Fibroblast of villous mesenchyme (primary cell): ENCODE measurements at regions not wholly inside any gene's neighbourhood (a gene's known extent, or its start where the extent isn't known, plus 50 kb on each side); places are given as distances from the start of the nearest gene placed in this dataset.

Experiments used
- DNase-seq: peaks from one replicate; pipeline ENCODE4 v3.0.0-alpha.2; 2010; ENCODE audit warnings: low read depth
- H3K4me3 ChIP-seq: 2 replicates; pipeline ENCODE4 v1.5.1; 2011; ENCODE audit warnings: low read depth, mild to moderate bottlenecking, low read length
- TF ChIP-seq, protein P1 (sequence below): IDR thresholded peaks from 2 replicates; pipeline ENCODE4 v1.5.1; 2012; ENCODE audit warnings: low read depth, mild to moderate bottlenecking, low read length; ENCODE audit not compliant: insufficient read depth

DNA sequence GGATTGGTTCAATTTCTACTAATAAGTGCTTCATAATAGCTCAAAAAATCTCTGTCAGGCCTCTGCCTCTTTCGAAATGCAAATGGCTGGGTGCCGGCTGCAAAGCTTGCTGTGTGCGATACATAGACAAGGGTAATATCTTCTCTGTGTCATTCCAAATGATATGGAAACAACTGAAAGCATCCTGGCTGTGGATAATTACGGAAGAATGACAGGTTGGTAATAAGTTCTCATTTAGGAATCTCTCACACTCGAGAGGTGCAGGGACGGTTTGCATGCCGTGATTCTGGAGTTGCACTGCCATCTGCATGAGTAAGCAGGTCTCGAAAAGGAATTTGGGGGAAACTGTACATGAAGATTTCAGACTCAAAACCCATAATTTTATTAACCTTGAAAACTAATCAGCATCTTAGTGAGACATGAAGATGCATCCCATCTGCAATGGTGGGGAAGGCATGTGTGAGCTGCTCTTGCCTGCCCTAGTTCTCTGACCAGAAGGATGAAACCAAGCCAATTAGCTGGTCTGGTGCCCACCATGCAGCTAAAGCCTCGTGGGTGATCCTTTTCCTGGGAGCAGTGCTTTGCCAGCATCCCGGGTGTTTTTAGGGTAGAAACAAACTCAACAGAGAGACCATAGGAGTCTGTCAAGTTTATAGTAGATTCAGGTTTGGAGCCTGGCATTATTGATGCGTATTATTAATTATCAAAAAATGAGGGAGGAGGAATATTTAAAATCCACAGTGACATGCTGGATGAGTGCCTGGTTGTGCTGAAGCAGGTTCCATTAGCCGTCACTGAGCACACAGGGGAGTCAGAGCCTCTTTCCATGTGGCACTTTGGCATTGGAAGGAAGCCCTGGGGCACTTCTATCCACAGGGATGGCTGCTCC lies 503.6 kb upstream of the MGMT start:
- TF ChIP-seq, protein P1, sequence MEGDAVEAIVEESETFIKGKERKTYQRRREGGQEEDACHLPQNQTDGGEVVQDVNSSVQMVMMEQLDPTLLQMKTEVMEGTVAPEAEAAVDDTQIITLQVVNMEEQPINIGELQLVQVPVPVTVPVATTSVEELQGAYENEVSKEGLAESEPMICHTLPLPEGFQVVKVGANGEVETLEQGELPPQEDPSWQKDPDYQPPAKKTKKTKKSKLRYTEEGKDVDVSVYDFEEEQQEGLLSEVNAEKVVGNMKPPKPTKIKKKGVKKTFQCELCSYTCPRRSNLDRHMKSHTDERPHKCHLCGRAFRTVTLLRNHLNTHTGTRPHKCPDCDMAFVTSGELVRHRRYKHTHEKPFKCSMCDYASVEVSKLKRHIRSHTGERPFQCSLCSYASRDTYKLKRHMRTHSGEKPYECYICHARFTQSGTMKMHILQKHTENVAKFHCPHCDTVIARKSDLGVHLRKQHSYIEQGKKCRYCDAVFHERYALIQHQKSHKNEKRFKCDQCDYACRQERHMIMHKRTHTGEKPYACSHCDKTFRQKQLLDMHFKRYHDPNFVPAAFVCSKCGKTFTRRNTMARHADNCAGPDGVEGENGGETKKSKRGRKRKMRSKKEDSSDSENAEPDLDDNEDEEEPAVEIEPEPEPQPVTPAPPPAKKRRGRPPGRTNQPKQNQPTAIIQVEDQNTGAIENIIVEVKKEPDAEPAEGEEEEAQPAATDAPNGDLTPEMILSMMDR, result no peak
- no peak for DNase-seq
- H3K4me3 ChIP-seq, result no peak overlapping the region

DNA sequence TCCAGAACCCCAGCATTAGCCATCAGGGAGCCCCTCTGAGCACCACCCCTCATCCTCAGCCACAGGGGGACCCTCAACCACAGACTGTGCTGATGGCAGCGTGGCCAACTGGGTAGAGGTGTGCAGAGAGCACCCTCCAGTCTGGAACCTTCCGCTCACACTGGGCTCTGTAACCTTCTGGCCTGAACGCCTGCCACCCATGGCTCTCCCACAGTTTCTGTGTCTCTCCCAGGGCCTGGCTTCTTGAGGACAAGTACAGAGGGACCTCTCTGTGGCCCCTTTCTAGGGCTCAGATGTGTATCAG lies 503.0 kb upstream of the MGMT start:
- DNase-seq, result no peak
- no peak overlapping the region for H3K4me3 ChIP-seq
- TF ChIP-seq, protein P1, result no peak

DNA sequence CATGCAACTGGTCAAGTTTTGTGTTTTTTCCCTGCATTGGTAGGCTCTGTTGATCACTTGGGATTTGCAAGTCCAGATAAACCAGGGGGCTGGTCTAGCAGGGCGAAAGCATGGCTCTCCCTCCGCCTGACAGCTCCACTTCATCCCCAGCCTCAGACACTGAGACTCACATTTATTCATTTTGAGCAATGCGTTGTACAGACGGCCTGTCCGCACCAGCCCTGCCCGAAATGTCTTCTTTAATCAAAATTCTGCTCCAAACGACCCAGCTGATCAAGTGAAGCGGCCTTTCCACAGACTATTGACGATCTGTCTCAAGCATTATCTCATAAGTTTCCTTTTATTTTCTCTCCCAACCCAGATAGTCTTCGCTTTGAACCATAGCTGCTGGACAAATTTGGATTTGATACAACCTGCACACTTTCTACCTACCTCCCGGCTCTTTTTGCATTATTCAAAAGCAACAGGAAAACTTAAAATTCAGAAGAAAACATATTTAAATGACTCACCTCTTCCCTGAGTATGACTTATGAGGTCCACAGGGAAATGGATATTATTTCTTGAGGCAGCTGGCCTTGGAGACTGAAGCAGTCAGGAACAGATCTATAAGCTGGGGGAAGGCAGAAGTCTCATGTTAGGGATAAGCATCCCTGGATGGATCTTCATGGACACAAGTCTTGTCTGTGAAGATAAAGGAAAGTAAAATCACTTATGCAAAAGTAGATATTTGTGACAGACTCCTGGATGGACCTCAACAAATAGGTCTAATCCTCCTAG lies 498.9 kb upstream of the MGMT start:
- H3K4me3 ChIP-seq, result no peak overlapping the region
- no peak for DNase-seq
- TF ChIP-seq, protein P1, result no peak

DNA sequence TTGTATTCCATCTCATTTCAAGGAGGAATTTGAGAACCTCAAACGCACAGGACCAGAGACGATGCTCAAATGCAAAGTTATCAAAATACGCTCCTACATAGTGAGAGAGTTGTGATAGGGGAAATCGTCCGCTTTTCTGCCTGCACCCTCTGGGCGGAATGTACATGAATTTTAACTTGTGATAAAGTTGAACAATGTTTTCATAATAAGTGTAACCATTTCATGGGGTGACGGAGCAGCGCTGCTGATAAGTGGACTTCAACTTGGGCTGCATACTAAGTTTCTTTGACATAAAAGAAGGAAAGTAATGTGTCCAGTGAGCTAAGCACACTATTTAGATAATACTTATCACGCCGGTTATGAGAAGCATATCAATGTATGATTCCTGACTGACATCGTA lies 497.5 kb upstream of the MGMT start:
- H3K4me3 ChIP-seq, result no peak overlapping the region
- no peak for DNase-seq
- TF ChIP-seq, protein P1, result no peak

DNA sequence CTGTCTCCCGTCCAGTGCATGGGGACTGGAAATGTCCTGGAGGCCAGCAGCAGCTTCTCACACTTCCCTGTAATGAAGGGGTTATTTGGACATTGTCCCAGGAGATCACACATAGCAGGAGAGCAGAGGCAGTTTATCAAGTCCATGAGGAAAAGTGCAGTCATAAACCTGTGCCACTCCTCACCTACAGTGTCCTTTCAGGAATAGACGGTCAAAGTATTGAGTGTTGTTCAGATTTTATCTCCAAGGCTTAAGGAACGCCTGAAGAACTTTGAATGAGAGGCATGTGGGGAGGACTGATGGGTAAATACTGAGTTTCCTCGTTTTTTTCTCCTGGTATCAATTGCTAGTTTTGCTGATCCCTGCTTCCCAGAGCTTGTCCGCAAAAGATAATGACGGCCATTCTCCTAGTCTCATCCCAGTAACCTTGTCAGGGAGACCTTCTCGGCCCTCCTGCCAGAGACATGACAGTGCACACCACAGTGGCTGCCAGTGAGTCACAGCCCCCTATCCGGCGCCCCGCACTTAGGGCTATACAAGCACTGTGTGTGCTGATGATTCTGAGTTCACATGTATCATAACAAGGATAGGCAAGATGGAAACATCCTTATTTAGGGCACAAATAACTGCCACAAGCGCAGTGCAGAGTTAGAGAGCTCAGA lies 495.5 kb upstream of the MGMT start:
- TF ChIP-seq, protein P1, result no peak
- DNase-seq, result no peak
- no peak overlapping the region for H3K4me3 ChIP-seq

DNA sequence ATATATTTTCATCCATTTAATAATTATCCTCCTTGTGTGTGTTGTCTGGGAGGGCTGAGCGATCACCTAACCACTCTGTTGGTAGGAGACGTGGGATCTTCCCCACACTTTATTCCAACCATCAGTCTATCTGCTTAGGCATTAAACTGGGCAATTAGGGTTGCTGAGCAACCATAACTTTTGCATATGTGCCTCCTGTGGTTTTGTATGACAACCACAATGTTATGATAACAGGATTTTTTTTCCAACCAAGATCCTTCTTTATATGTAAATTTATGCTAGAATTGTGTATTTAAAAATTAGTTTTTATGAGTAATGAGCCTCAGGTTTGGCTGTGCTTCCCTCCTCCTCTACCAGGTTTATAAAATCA lies 495.0 kb upstream of the MGMT start:
- TF ChIP-seq, protein P1, result no peak
- no peak for DNase-seq
- H3K4me3 ChIP-seq, result no peak overlapping the region
